ENCODE measurements at regions not wholly inside any gene's neighbourhood (a gene's known extent, or its start where the extent isn't known, plus 50 kb on each side); places are given as distances from the start of the nearest gene placed in this dataset.

GRCh38 chr4:138047290-138047689 lies 194.9 kb downstream of the SLC7A11 start:
- intact Hi-C loops (cut with micrococcal nuclease; ENCODE audit: unreplicated experiment) = no loop called here
- DNase-seq (ENCODE audit: low read depth, low spot score) (no peak), ATAC-seq (no peak)
- no TSS peak for BruUV-seq (replicated peaks)
- H3K4me3 ChIP-seq (ENCODE audit: low read depth in 2 of 2, low read length in 2 of 2) = no peak overlapping the region
- H3K36me3 ChIP-seq (ENCODE audit: control insufficient read depth, insufficient read depth, low read length) = no peaks in the 10 kb centered on the region
- CTCF ChIA-PET = no interaction called here
- no peaks in the 10 kb centered on the region for H3K27me3 ChIP-seq (ENCODE audit: control insufficient read depth, insufficient read depth, low read length)
- POLR2A ChIA-PET = no interaction called here
- TF ChIP-seq TCF7L2 (IDR thresholded peaks at IDR 0.05; ENCODE audit: low read depth, low read length) (no peak), POLR2AphosphoS5 (IDR thresholded peaks at IDR 0.05; ENCODE audit: low read depth, low read length) (no peak), CTCF (IDR thresholded peaks at IDR 0.05) (no peak), REST (IDR thresholded peaks at IDR 0.05; ENCODE audit: insufficient read depth in 1 of 2, low read depth in 2 of 2, low read length in 1 of 2) (no peak), SIN3A (IDR thresholded peaks at IDR 0.05; ENCODE audit: borderline replicate concordance, insufficient read depth, low read depth, low read length) (no peak)
- no peak overlapping the region for H3K27ac ChIP-seq (ENCODE audit: low read length)
- in situ Hi-C loops (cut with HindIII; ENCODE audit: low pct_unique_long_range_greater_than_20kb, low sequenced_read_pairs) = no loop called here
- no peaks in the 10 kb centered on the region for H3K9me3 ChIP-seq (ENCODE audit: control insufficient read depth, insufficient read depth, low read depth, low read length)
- H3K4me1 ChIP-seq (ENCODE audit: control insufficient read depth, insufficient read depth, low read length) = no peaks in the 10 kb centered on the region

GRCh38 chr4:138045036-138045435 lies 197.1 kb downstream of the SLC7A11 start:
- H3K36me3 ChIP-seq (ENCODE audit: control insufficient read depth, insufficient read depth, low read length) = no peaks in the 10 kb centered on the region
- ATAC-seq (no peak), DNase-seq (ENCODE audit: low read depth, low spot score) (no peak)
- POLR2A ChIA-PET = no interaction called here
- BruUV-seq (replicated peaks) = no TSS peak
- no peak overlapping the region for H3K4me3 ChIP-seq (ENCODE audit: low read depth in 2 of 2, low read length in 2 of 2)
- CTCF ChIA-PET = no interaction called here
- in situ Hi-C loops (cut with HindIII; ENCODE audit: low pct_unique_long_range_greater_than_20kb, low sequenced_read_pairs) (no loop called here), intact Hi-C loops (cut with micrococcal nuclease; ENCODE audit: unreplicated experiment) (no loop called here)
- TF ChIP-seq POLR2AphosphoS5 (IDR thresholded peaks at IDR 0.05; ENCODE audit: low read depth, low read length) (no peak), CTCF (IDR thresholded peaks at IDR 0.05) (no peak), SIN3A (IDR thresholded peaks at IDR 0.05; ENCODE audit: borderline replicate concordance, insufficient read depth, low read depth, low read length) (no peak), TCF7L2 (IDR thresholded peaks at IDR 0.05; ENCODE audit: low read depth, low read length) (no peak), REST (IDR thresholded peaks at IDR 0.05; ENCODE audit: insufficient read depth in 1 of 2, low read depth in 2 of 2, low read length in 1 of 2) (no peak)
- H3K27ac ChIP-seq (ENCODE audit: low read length) = no peak overlapping the region
- H3K4me1 ChIP-seq (ENCODE audit: control insufficient read depth, insufficient read depth, low read length) = no peaks in the 10 kb centered on the region
- no peaks in the 10 kb centered on the region for H3K27me3 ChIP-seq (ENCODE audit: control insufficient read depth, insufficient read depth, low read length)
- no peaks in the 10 kb centered on the region for H3K9me3 ChIP-seq (ENCODE audit: control insufficient read depth, insufficient read depth, low read depth, low read length)

Data from Panc1 (cell line).